Stimulated activated CD4-positive, alpha-beta T cell treated with anti-CD3 and anti-CD28 coated beads, Interleukin-4, amount 100 ng/mL, for 48 hours (primary cell): ENCODE measurements at regions not wholly inside any gene's neighbourhood (a gene's known extent, or its start where the extent isn't known, plus 50 kb on each side); places are given as distances from the start of the nearest gene placed in this dataset.
"Not testable (repeated sequence)": the region's sequence is repeated elsewhere in the genome, so short reads cannot be mapped to it uniquely, and the experiment has no call there.

Experiments
- DNase-seq, 2 donors: peaks; one replicate each; pipeline ENCODE4 v3.0.0-alpha.2; 2020; ENCODE audit warnings: low read depth in 2 of 2

- DNase-seq, result no peak
Measured at GRCh38 chr14:48052973-48053372, 377.6 kb upstream of the MDGA2 start.

GRCh38 chr14:48035836-48036235 is 360.4 kb upstream of the MDGA2 start:
- no peak for DNase-seq

GRCh38 chr14:48027115-48027514 is 351.7 kb upstream of the MDGA2 start:
- DNase-seq, result no peak

- no peak for DNase-seq
Measured at GRCh38 chr14:48023881-48024280, 348.5 kb upstream of the MDGA2 start.

- not testable (repeated sequence) for DNase-seq
Measured at GRCh38 chr14:48011484-48011883, 336.1 kb upstream of the MDGA2 start.

- no peak for DNase-seq
Measured at GRCh38 chr14:48008646-48009045, 333.2 kb upstream of the MDGA2 start.

- no peak for DNase-seq
Measured at GRCh38 chr14:48005986-48006385, 330.6 kb upstream of the MDGA2 start.

GRCh38 chr14:47993883-47994282 is 318.5 kb upstream of the MDGA2 start:
- no peak for DNase-seq

- no peak for DNase-seq
Measured at GRCh38 chr14:47988175-47988574, 312.8 kb upstream of the MDGA2 start.

- no peak for DNase-seq
Measured at GRCh38 chr14:47978871-47979270, 303.5 kb upstream of the MDGA2 start.

- DNase-seq, result no peak
Measured at GRCh38 chr14:47976139-47976538, 300.7 kb upstream of the MDGA2 start.

- DNase-seq, result no peak
Measured at GRCh38 chr14:47966076-47966810, 290.8 kb upstream of the MDGA2 start.

- DNase-seq, result no peak
Measured at GRCh38 chr14:47961634-47962033, 286.2 kb upstream of the MDGA2 start.

- no peak for DNase-seq
Measured at GRCh38 chr14:47959740-47960139, 284.3 kb upstream of the MDGA2 start.

GRCh38 chr14:47949006-47949405 is 273.6 kb upstream of the MDGA2 start:
- no peak for DNase-seq

GRCh38 chr14:47935332-47935731 is 259.9 kb upstream of the MDGA2 start:
- DNase-seq, result no peak

- no peak for DNase-seq
Measured at GRCh38 chr14:47929334-47929733, 253.9 kb upstream of the MDGA2 start.

GRCh38 chr14:47921133-47921532 is 245.7 kb upstream of the MDGA2 start:
- DNase-seq, result no peak

- DNase-seq, result no peak
Measured at GRCh38 chr14:47919997-47920396, 244.6 kb upstream of the MDGA2 start.

- DNase-seq, result no peak
Measured at GRCh38 chr14:47919334-47919846, 244.0 kb upstream of the MDGA2 start.

GRCh38 chr14:47917344-47917954 is 242.0 kb upstream of the MDGA2 start:
- no peak for DNase-seq

- DNase-seq, result not testable (repeated sequence)
Measured at GRCh38 chr14:47901141-47901540, 225.7 kb upstream of the MDGA2 start.

- no peak for DNase-seq
Measured at GRCh38 chr14:47899685-47900084, 224.3 kb upstream of the MDGA2 start.
